Activated CD8-positive, alpha-beta T cell treated with anti-CD3 and anti-CD28 coated beads for 36 hours (primary cell): ENCODE measurements at regions not wholly inside any gene's neighbourhood (a gene's known extent, or its start where the extent isn't known, plus 50 kb on each side); places are given as distances from the start of the nearest gene placed in this dataset.
"Not testable (repeated sequence)": the region's sequence is repeated elsewhere in the genome, so short reads cannot be mapped to it uniquely, and the experiment has no call there.

Experiments used
- ATAC-seq: fragments of 200-7000 bp; cut with Tn5 transposase; one replicate; pipeline ENCODE4 v1.10.0; 2021; ENCODE audit warnings: mild to moderate bottlenecking, moderate library complexity
- CTCF ChIA-PET: fragments of 350-600 bp; sonication (Branson Sonifier 250); formaldehyde crosslinking; loops from one replicate; lab custom pipeline; 2021; ENCODE audit warnings: antibody characterized with exemption; lab: Charles Lee
- POLR2A ChIA-PET: fragments of 350-600 bp; sonication (Branson Sonifier 250); formaldehyde crosslinking; loops from one replicate; lab custom pipeline; 2021; ENCODE audit warnings: antibody characterized with exemption; lab: Charles Lee
- DNase-seq: peaks from one replicate; pipeline ENCODE4 v3.0.0-alpha.2; 2020
- H3K27ac Mint-ChIP-seq: one replicate; pipeline ENCODE4 v1.8.0; 2021; ENCODE audit warnings: mild to moderate bottlenecking, mixed read lengths
- H3K27me3 Mint-ChIP-seq: one replicate; pipeline ENCODE4 v1.8.0; 2021; ENCODE audit warnings: mixed read lengths
- H3K36me3 Mint-ChIP-seq: one replicate; pipeline ENCODE4 v1.8.0; 2021; ENCODE audit warnings: low read depth, mixed read lengths
- H3K4me1 Mint-ChIP-seq: one replicate; pipeline ENCODE4 v1.8.0; 2021; ENCODE audit warnings: low read depth, mixed read lengths
- H3K4me3 Mint-ChIP-seq: one replicate; pipeline ENCODE4 v1.8.0; 2021; ENCODE audit warnings: mild to moderate bottlenecking, moderate library complexity, mixed read lengths
- H3K9me3 Mint-ChIP-seq: one replicate; pipeline ENCODE4 v1.8.0; 2021; ENCODE audit warnings: mixed read lengths
- intact Hi-C: fragments of 100-400 bp; cut with micrococcal nuclease; formaldehyde crosslinking; loops from one replicate; pipeline ENCODE4 v1.10.0; 2022
- TF ChIP-seq, protein P1 (sequence below): fragments of 200-600 bp; IDR thresholded peaks from one replicate; pipeline ENCODE4 v1.8.0; 2022; ENCODE audit warnings: antibody characterized with exemption, mild to moderate bottlenecking

GRCh38 chr20:22827916-22828315, 207.2 kb upstream of the SSTR4 start:
- Mint-ChIP-seq H3K9me3 (no peaks in the 10 kb centered on the region), H3K27ac (no peak overlapping the region), H3K36me3 (no peaks in the 10 kb centered on the region), H3K4me3 (no peak overlapping the region), H3K27me3 (no peaks in the 10 kb centered on the region), H3K4me1 (no peaks in the 10 kb centered on the region)
- DNase-seq, result no peak
- ChIA-PET POLR2A (no interaction called here), CTCF (no interaction called here)
- TF ChIP-seq, protein P1, sequence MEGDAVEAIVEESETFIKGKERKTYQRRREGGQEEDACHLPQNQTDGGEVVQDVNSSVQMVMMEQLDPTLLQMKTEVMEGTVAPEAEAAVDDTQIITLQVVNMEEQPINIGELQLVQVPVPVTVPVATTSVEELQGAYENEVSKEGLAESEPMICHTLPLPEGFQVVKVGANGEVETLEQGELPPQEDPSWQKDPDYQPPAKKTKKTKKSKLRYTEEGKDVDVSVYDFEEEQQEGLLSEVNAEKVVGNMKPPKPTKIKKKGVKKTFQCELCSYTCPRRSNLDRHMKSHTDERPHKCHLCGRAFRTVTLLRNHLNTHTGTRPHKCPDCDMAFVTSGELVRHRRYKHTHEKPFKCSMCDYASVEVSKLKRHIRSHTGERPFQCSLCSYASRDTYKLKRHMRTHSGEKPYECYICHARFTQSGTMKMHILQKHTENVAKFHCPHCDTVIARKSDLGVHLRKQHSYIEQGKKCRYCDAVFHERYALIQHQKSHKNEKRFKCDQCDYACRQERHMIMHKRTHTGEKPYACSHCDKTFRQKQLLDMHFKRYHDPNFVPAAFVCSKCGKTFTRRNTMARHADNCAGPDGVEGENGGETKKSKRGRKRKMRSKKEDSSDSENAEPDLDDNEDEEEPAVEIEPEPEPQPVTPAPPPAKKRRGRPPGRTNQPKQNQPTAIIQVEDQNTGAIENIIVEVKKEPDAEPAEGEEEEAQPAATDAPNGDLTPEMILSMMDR, result no peak
- intact Hi-C loops, result no loop called here
- no peak for ATAC-seq

- ChIA-PET POLR2A (no interaction called here), CTCF (no interaction called here)
- no peak overlapping the region for H3K27ac Mint-ChIP-seq
- no peaks in the 10 kb centered on the region for H3K36me3 Mint-ChIP-seq
- H3K9me3 Mint-ChIP-seq, result no peaks in the 10 kb centered on the region
- no peaks in the 10 kb centered on the region for H3K4me1 Mint-ChIP-seq
- no peaks in the 10 kb centered on the region for H3K27me3 Mint-ChIP-seq
- TF ChIP-seq, protein P1, result no peak
- ATAC-seq, result no peak
- no peak for DNase-seq
- no peak overlapping the region for H3K4me3 Mint-ChIP-seq
- intact Hi-C loops, result no loop called here
Measured at GRCh38 chr20:22829356-22829755, 205.8 kb upstream of the SSTR4 start.

DNA sequence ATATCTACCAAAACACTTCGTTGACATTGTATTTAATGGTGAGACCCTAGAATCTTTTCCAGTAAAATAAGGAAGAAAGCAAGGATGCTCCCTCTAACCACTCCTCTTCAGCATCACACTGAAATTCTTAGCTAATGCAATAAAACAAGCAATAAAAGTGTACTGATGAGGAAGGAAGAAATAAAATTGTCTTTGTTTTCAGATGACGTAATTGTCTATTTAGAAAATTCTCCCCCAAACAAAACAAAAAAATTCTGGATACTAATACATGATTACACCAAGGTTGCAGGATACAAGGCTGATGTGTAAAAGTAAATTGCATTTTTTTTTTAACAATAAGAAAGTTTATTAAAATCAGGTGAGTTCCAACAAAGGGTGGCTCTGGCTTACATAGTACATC, 205.0 kb upstream of the SSTR4 start:
- no peaks in the 10 kb centered on the region for H3K36me3 Mint-ChIP-seq
- TF ChIP-seq, protein P1, result no peak
- no peak for DNase-seq
- ChIA-PET CTCF (no interaction called here), POLR2A (no interaction called here)
- no peaks in the 10 kb centered on the region for H3K9me3 Mint-ChIP-seq
- H3K4me3 Mint-ChIP-seq, result no peak overlapping the region
- no peak for ATAC-seq
- intact Hi-C loops, result no loop called here
- H3K27me3 Mint-ChIP-seq, result no peaks in the 10 kb centered on the region
- H3K27ac Mint-ChIP-seq, result no peak overlapping the region
- no peaks in the 10 kb centered on the region for H3K4me1 Mint-ChIP-seq

- H3K27me3 Mint-ChIP-seq, POLR2A ChIA-PET, H3K4me3 Mint-ChIP-seq, H3K36me3 Mint-ChIP-seq, H3K4me1 Mint-ChIP-seq, ATAC-seq, DNase-seq, CTCF ChIA-PET, intact Hi-C loops, H3K9me3 Mint-ChIP-seq, H3K27ac Mint-ChIP-seq: not testable (repeated sequence)
Measured at GRCh38 chr20:22830715-22831114, 204.4 kb upstream of the SSTR4 start.

- ATAC-seq (no peak), DNase-seq (no peak)
- Mint-ChIP-seq H3K4me1 (no peaks in the 10 kb centered on the region), H3K36me3 (no peaks in the 10 kb centered on the region), H3K4me3 (no peak overlapping the region), H3K27me3 (no peaks in the 10 kb centered on the region), H3K27ac (no peak overlapping the region), H3K9me3 (peaks cover 1% of the 10 kb centered on the region)
- ChIA-PET CTCF (no interaction called here), POLR2A (no interaction called here)
- TF ChIP-seq, protein P1, result no peak
- intact Hi-C loops, result no loop called here
Measured at GRCh38 chr20:22833851-22834250, 201.3 kb upstream of the SSTR4 start.
